ENCODE measurements at regions not wholly inside any gene's neighbourhood (a gene's known extent, or its start where the extent isn't known, plus 50 kb on each side); places are given as distances from the start of the nearest gene placed in this dataset.

GRCh38 chr11:97996762-97997161 is 1024.0 kb upstream of the CNTN5 start:
- Histone ChIP-seq H3K4me3 (no peak overlapping the region), H3K9me3 (no peaks in the 10 kb centered on the region), H3K4me1 (no peaks in the 10 kb centered on the region), H3K27ac (no peak overlapping the region), H3K36me3 (no peaks in the 10 kb centered on the region), H3K27me3 (no peaks in the 10 kb centered on the region)
- DNase-seq = no peak
- TF ChIP-seq, protein P1, sequence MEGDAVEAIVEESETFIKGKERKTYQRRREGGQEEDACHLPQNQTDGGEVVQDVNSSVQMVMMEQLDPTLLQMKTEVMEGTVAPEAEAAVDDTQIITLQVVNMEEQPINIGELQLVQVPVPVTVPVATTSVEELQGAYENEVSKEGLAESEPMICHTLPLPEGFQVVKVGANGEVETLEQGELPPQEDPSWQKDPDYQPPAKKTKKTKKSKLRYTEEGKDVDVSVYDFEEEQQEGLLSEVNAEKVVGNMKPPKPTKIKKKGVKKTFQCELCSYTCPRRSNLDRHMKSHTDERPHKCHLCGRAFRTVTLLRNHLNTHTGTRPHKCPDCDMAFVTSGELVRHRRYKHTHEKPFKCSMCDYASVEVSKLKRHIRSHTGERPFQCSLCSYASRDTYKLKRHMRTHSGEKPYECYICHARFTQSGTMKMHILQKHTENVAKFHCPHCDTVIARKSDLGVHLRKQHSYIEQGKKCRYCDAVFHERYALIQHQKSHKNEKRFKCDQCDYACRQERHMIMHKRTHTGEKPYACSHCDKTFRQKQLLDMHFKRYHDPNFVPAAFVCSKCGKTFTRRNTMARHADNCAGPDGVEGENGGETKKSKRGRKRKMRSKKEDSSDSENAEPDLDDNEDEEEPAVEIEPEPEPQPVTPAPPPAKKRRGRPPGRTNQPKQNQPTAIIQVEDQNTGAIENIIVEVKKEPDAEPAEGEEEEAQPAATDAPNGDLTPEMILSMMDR (IDR thresholded peaks at IDR 0.05 in 4 of 5, conservative IDR thresholded peaks at IDR 0.05 in 1 of 5) = no peak
- no peak for TF ChIP-seq POLR2A (IDR thresholded peaks at IDR 0.05)
- in situ Hi-C loops (cut with MboI; ENCODE audit: low sequenced_read_pairs in 4 of 4) = no loop called here
- intact Hi-C loops (cut with DNase I; ENCODE audit: low total_unique reads) = no loop called here
- no peak for ATAC-seq

- intact Hi-C loops (cut with DNase I; ENCODE audit: low total_unique reads) (no loop called here), in situ Hi-C loops (cut with MboI; ENCODE audit: low sequenced_read_pairs in 4 of 4) (no loop called here)
- no peak overlapping the region for H3K4me3 ChIP-seq
- no peak for DNase-seq
- no peak for ATAC-seq
- H3K4me1 ChIP-seq = no peaks in the 10 kb centered on the region
- no peak for TF ChIP-seq POLR2A (IDR thresholded peaks at IDR 0.05)
- TF ChIP-seq, protein P1 (IDR thresholded peaks at IDR 0.05 in 4 of 5, conservative IDR thresholded peaks at IDR 0.05 in 1 of 5) = no peak
- H3K27me3 ChIP-seq = no peaks in the 10 kb centered on the region
- H3K9me3 ChIP-seq = no peaks in the 10 kb centered on the region
- no peaks in the 10 kb centered on the region for H3K36me3 ChIP-seq
- no peak overlapping the region for H3K27ac ChIP-seq
Measured at GRCh38 chr11:98003606-98004371, 1017.0 kb upstream of the CNTN5 start.

- Histone ChIP-seq H3K9me3 (no peaks in the 10 kb centered on the region), H3K27ac (no peak overlapping the region), H3K36me3 (no peaks in the 10 kb centered on the region), H3K27me3 (no peaks in the 10 kb centered on the region), H3K4me1 (no peaks in the 10 kb centered on the region), H3K4me3 (no peak overlapping the region)
- DNase-seq (no peak), ATAC-seq (no peak)
- TF ChIP-seq, protein P1 (IDR thresholded peaks at IDR 0.05 in 4 of 5, conservative IDR thresholded peaks at IDR 0.05 in 1 of 5) = no peak
- TF ChIP-seq POLR2A (IDR thresholded peaks at IDR 0.05) = no peak
- in situ Hi-C loops (cut with MboI; ENCODE audit: low sequenced_read_pairs in 4 of 4) (no loop called here), intact Hi-C loops (cut with DNase I; ENCODE audit: low total_unique reads) (no loop called here)
Measured at GRCh38 chr11:98007072-98007471, 1013.7 kb upstream of the CNTN5 start.

DNA sequence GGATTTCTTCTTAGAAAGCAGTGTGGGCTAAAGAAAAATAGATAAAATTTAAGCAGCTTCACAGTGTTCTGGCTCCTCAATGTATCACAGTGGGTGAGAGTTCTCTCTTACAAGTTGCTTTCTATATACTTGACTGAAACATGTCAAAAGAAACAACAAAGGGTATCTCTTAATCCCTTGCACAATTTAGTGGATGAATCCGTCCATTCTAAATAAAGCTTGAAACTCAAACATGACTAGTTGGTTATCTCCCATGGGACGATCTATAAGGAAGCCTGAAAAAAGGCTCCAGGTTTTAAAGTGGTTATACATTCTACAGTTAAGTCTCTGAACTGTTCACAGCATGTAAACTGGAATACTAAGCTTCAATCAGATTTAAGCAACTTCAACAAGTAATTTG is 993.1 kb upstream of the CNTN5 start:
- no peak for ATAC-seq
- H3K36me3 ChIP-seq = no peaks in the 10 kb centered on the region
- in situ Hi-C loops (cut with MboI; ENCODE audit: low sequenced_read_pairs in 4 of 4) (no loop called here), intact Hi-C loops (cut with DNase I; ENCODE audit: low total_unique reads) (no loop called here)
- TF ChIP-seq POLR2A (IDR thresholded peaks at IDR 0.05) = no peak
- TF ChIP-seq, protein P1 (IDR thresholded peaks at IDR 0.05 in 4 of 5, conservative IDR thresholded peaks at IDR 0.05 in 1 of 5) = no peak
- H3K4me1 ChIP-seq = no peaks in the 10 kb centered on the region
- no peak overlapping the region for H3K27ac ChIP-seq
- no peaks in the 10 kb centered on the region for H3K9me3 ChIP-seq
- no peak for DNase-seq
- no peak overlapping the region for H3K4me3 ChIP-seq
- H3K27me3 ChIP-seq = no peaks in the 10 kb centered on the region

GRCh38 chr11:98029832-98030231 is 990.9 kb upstream of the CNTN5 start:
- in situ Hi-C loops (cut with MboI; ENCODE audit: low sequenced_read_pairs in 4 of 4) (no loop called here), intact Hi-C loops (cut with DNase I; ENCODE audit: low total_unique reads) (no loop called here)
- ATAC-seq = no peak
- Histone ChIP-seq H3K4me3 (no peak overlapping the region), H3K27me3 (no peaks in the 10 kb centered on the region), H3K27ac (no peak overlapping the region), H3K4me1 (no peaks in the 10 kb centered on the region), H3K9me3 (no peaks in the 10 kb centered on the region), H3K36me3 (no peaks in the 10 kb centered on the region)
- TF ChIP-seq, protein P1 (IDR thresholded peaks at IDR 0.05 in 4 of 5, conservative IDR thresholded peaks at IDR 0.05 in 1 of 5) = no peak
- no peak for TF ChIP-seq POLR2A (IDR thresholded peaks at IDR 0.05)
- DNase-seq = no peak

All from gastrocnemius medialis (tissue), 4 donors.